VCaP (cell line): ENCODE measurements at regions not wholly inside any gene's neighbourhood (a gene's known extent, or its start where the extent isn't known, plus 50 kb on each side); places are given as distances from the start of the nearest gene placed in this dataset.

ENCODE experiments used
- H3K27ac ChIP-seq: fragments of 450-650 bp; 2 replicates; pipeline ENCODE4 v1.5.1; 2017
- TF ChIP-seq, protein P1 (sequence below): fragments of 450-650 bp; conservative IDR thresholded peaks from 2 replicates; pipeline ENCODE4 v1.5.1; 2017; ENCODE audit warnings: mild to moderate bottlenecking, moderate library complexity

DNA sequence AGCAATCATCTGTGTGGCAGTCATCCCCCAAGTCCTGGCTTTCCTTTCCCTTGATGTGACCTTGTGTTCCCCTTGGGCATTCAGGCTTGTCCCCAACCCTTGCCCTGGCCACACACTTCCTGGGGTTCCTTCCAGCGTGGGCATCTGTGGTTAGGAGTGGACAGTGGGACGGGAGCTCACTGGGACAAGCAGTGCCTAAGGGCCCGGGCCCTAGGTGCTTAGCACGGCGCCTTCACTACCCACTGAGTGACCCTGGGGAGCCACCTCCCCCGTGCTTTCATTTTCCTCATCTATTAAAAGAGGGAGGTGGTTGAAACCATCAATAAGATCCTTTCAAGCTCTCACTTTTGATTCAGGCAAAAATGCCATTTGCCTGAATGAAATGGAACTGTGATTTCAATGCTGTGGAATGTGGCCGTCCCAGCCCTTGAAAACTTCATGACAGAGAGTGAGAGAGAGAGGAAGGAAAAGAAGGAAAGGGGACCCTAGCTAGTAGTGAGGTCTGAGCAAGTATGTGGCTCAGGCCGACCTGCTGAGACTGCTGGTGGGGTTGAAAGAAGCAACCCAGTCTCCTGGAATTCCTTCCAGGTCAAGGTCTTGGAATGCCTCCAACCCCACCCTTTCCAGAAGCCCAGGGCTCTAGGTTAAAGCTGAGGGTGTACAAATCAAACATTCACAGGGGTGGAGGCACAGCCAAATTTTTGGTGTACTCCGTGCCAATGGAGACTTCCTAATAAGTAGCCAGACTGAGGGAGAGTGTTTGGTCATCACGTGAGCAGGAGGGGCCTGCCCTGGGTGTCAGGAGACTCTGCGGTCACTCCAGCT, 302.9 kb downstream of the TLE3 start:
- TF ChIP-seq, protein P1, sequence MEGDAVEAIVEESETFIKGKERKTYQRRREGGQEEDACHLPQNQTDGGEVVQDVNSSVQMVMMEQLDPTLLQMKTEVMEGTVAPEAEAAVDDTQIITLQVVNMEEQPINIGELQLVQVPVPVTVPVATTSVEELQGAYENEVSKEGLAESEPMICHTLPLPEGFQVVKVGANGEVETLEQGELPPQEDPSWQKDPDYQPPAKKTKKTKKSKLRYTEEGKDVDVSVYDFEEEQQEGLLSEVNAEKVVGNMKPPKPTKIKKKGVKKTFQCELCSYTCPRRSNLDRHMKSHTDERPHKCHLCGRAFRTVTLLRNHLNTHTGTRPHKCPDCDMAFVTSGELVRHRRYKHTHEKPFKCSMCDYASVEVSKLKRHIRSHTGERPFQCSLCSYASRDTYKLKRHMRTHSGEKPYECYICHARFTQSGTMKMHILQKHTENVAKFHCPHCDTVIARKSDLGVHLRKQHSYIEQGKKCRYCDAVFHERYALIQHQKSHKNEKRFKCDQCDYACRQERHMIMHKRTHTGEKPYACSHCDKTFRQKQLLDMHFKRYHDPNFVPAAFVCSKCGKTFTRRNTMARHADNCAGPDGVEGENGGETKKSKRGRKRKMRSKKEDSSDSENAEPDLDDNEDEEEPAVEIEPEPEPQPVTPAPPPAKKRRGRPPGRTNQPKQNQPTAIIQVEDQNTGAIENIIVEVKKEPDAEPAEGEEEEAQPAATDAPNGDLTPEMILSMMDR, result no peak
- no peak overlapping the region for H3K27ac ChIP-seq

GRCh38 chr15:69795601-69796000, 302.1 kb downstream of the TLE3 start:
- TF ChIP-seq, protein P1, result no peak
- no peak overlapping the region for H3K27ac ChIP-seq

DNA sequence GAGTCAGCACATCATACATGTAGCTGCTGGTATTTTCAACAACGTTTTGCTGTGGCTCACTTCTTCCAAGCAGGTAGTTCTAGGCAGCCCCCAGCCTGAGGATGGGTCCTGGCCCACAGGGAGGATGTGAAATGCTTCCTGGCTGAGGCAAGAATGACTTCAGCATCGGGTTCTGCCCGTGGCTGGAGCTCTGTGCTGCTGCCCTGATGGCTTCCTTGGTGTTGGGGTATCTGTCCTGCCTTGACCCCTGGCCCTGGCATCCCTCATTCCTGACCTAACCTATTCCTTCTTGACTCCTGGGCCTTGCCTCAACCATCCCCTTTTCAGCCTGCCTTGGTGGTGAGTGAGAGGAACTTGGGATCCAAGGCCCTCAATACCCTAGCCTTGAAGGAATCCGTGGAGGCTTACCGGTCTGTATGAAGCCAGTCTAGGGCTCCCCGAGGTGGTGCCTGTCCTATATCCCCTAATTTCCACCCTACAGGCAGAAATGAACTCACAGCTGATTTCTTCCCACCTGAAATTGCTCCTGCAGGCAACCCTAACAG, 300.6 kb downstream of the TLE3 start:
- TF ChIP-seq, protein P1, result no peak
- H3K27ac ChIP-seq, result no peak overlapping the region

- TF ChIP-seq, protein P1, result no peak
- no peak overlapping the region for H3K27ac ChIP-seq
Measured at GRCh38 chr15:69797615-69798014, 300.1 kb downstream of the TLE3 start.

DNA sequence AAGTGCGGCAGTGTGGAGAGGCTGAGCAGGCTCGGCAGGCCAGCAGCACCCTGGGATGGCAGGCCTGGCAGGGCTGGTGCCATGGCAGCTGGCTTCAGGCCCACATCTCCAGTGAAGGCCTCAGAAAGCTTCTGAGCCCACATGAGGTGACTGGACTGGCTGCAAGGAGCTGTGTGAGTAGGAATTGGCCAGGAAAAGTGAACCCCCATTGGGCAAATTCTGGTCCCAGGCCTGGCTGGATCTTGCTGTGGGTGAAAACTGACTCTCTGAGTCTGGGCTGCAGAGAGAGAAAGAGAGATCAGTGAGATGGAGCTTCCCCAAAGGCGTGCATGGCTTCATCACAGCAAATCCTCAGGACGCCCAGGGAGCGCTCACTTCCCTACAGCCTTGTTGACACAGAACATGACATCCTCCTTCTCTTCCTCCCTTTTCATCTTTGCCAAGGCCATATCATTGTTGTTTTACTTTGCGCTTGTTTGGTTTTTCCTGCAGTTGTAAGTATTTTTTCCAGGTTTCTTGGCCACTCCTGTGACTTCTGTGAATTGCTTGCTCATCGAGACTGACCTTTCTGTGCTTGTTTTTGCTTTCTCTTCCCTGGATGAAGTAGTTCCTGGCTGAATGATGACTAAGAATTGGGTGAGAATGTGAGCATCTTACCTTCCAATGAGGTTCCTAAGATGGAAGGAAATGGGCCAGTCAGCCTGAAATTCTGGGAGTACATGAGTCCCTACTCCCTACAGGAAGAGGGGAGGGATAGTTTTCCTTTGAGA, 299.1 kb downstream of the TLE3 start:
- TF ChIP-seq, protein P1, result no peak
- H3K27ac ChIP-seq, result no peak overlapping the region

DNA sequence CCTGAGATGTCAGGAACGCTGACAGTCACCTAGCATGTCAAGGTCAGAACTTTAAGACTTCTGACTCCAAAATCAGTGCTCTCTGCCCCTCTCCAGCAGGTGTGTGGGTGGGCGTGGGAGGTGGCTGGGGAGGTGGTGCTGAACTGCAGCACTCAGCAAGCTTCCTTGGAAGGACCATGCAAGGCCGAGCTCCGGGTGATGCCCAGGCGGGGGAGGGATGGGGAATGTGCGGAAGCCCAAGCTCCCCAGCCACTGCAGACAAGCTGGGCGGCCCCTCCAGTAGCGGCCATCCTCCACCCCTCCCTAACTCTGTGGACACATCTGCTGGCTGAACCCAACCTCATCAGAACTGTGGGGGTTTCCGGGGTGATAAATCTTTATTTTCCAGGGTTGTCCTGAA, 296.6 kb downstream of the TLE3 start:
- TF ChIP-seq, protein P1, result no peak
- no peak overlapping the region for H3K27ac ChIP-seq

- H3K27ac ChIP-seq, result no peak overlapping the region
- TF ChIP-seq, protein P1, result no peak
Measured at GRCh38 chr15:69802432-69802831, 295.3 kb downstream of the TLE3 start.
